Peyer's patch (tissue), 4 donors: ENCODE measurements at regions not wholly inside any gene's neighbourhood (a gene's known extent, or its start where the extent isn't known, plus 50 kb on each side); places are given as distances from the start of the nearest gene placed in this dataset.

ENCODE experiments used
- DNase-seq, 3 donors: peaks; one replicate each; pipeline ENCODE4 v3.0.0-alpha.2; 2017 to 2019
- H3K27ac ChIP-seq, 4 donors: fragments of 200-600 bp; sonication (generic); one replicate each; pipeline ENCODE4 v1.5.1; 2016 to 2019
- H3K27me3 ChIP-seq, 2 donors: fragments of 200-600 bp; sonication (generic); one replicate each; pipeline ENCODE4 v1.5.1; 2019
- H3K36me3 ChIP-seq, 3 donors: fragments of 200-600 bp; sonication (generic); one replicate each; pipeline ENCODE4 v1.5.1; 2016 to 2019
- H3K4me1 ChIP-seq, 4 donors: fragments of 200-600 bp; sonication (generic); one replicate each; pipeline ENCODE4 v1.5.1; 2016 to 2019
- H3K4me3 ChIP-seq, 4 donors: fragments of 200-600 bp; sonication (generic); 1 replicate in 3 of 4; 2 replicates in 1 of 4; pipeline ENCODE4 v1.5.1; 2016 to 2019; ENCODE audit warnings: mild to moderate bottlenecking in 1 of 4
- H3K9me3 ChIP-seq, 4 donors: fragments of 200-600 bp; sonication (generic); one replicate each; pipeline ENCODE4 v1.5.1; 2016 to 2019; ENCODE audit warnings: mild to moderate bottlenecking in 1 of 4
- CTCF ChIP-seq, 6 experiments: fragments of 450-650 bp in 4 of 6; fragments of 200-600 bp in 2 of 6; sonication (generic) in 1 of 6; IDR thresholded peaks; one replicate each; pipeline ENCODE4 v1.5.1; 2017 to 2019; ENCODE audit warnings: antibody characterized with exemption in 6 of 6, mild to moderate bottlenecking in 3 of 6, moderate library complexity in 1 of 6
- POLR2A ChIP-seq, 2 donors: fragments of 450-650 bp; IDR thresholded peaks; one replicate each; pipeline ENCODE4 v1.5.1; 2017; ENCODE audit warnings: antibody characterized with exemption in 2 of 2, mild to moderate bottlenecking in 2 of 2, moderate library complexity in 2 of 2

GRCh38 chr5:110086658-110087388, 397.1 kb downstream of the MAN2A1 start:
- H3K27me3 ChIP-seq, result no peaks in the 10 kb centered on the region
- H3K4me1 ChIP-seq, result no peaks in the 10 kb centered on the region
- no peaks in the 10 kb centered on the region for H3K9me3 ChIP-seq
- H3K4me3 ChIP-seq, result no peak overlapping the region
- H3K27ac ChIP-seq, result no peak overlapping the region
- TF ChIP-seq CTCF (IDR thresholded peaks at IDR 0.05) (no peak), POLR2A (IDR thresholded peaks at IDR 0.05) (no peak)
- no peaks in the 10 kb centered on the region for H3K36me3 ChIP-seq
- DNase-seq, result no peak

GRCh38 chr5:110087829-110088228, 398.1 kb downstream of the MAN2A1 start:
- H3K27me3 ChIP-seq, result no peaks in the 10 kb centered on the region
- no peaks in the 10 kb centered on the region for H3K9me3 ChIP-seq
- DNase-seq, result no peak
- no peaks in the 10 kb centered on the region for H3K4me1 ChIP-seq
- H3K4me3 ChIP-seq, result no peak overlapping the region
- TF ChIP-seq POLR2A (IDR thresholded peaks at IDR 0.05) (no peak), CTCF (IDR thresholded peaks at IDR 0.05) (no peak)
- no peaks in the 10 kb centered on the region for H3K36me3 ChIP-seq
- H3K27ac ChIP-seq, result no peak overlapping the region

GRCh38 chr5:110088676-110089436, 399.1 kb downstream of the MAN2A1 start:
- DNase-seq, result no peak
- Histone ChIP-seq H3K9me3 (no peaks in the 10 kb centered on the region), H3K27me3 (no peaks in the 10 kb centered on the region), H3K36me3 (no peaks in the 10 kb centered on the region), H3K4me3 (no peak overlapping the region), H3K4me1 (no peaks in the 10 kb centered on the region), H3K27ac (no peak overlapping the region)
- TF ChIP-seq CTCF (IDR thresholded peaks at IDR 0.05) (no peak), POLR2A (IDR thresholded peaks at IDR 0.05) (no peak)

- H3K36me3 ChIP-seq, result no peaks in the 10 kb centered on the region
- no peak overlapping the region for H3K27ac ChIP-seq
- H3K9me3 ChIP-seq, result no peaks in the 10 kb centered on the region
- no peak for DNase-seq
- TF ChIP-seq POLR2A (IDR thresholded peaks at IDR 0.05), result no peak
- no peak for TF ChIP-seq CTCF (IDR thresholded peaks at IDR 0.05)
- H3K4me1 ChIP-seq, result no peaks in the 10 kb centered on the region
- H3K27me3 ChIP-seq, result no peaks in the 10 kb centered on the region
- H3K4me3 ChIP-seq, result no peak overlapping the region
These were observed 403.4 kb downstream of the MAN2A1 start for GRCh38 chr5:110092955-110093785.

- Histone ChIP-seq H3K4me3 (no peak overlapping the region), H3K9me3 (no peaks in the 10 kb centered on the region), H3K4me1 (no peaks in the 10 kb centered on the region), H3K27me3 (no peaks in the 10 kb centered on the region), H3K36me3 (no peaks in the 10 kb centered on the region), H3K27ac (no peak overlapping the region)
- TF ChIP-seq POLR2A (IDR thresholded peaks at IDR 0.05) (no peak), CTCF (IDR thresholded peaks at IDR 0.05) (no peak)
- DNase-seq, result no peak
These were observed 404.4 kb downstream of the MAN2A1 start for GRCh38 chr5:110094109-110094508.
